Astrocyte of the spinal cord (primary cell): ENCODE measurements at regions not wholly inside any gene's neighbourhood (a gene's known extent, or its start where the extent isn't known, plus 50 kb on each side); places are given as distances from the start of the nearest gene placed in this dataset.

Experiments used
- DNase-seq: peaks from one replicate; pipeline ENCODE4 v3.0.0; 2011; ENCODE audit warnings: low read depth, low spot score
- H3K4me3 ChIP-seq: 2 replicates; pipeline ENCODE4 v1.5.1; 2011; ENCODE audit warnings: low read depth, mild to moderate bottlenecking, low read length, moderate library complexity
- in situ Hi-C: cut with HindIII; loops from 2 replicates; pipeline ENCODE4 v1.10.0; 2017; ENCODE audit warnings: low sequenced_read_pairs
- TF ChIP-seq, protein P1 (sequence below): IDR thresholded peaks from 2 replicates; pipeline ENCODE4 v1.5.1; 2012; ENCODE audit warnings: low read depth, mild to moderate bottlenecking, low read length, inconsistent platforms

DNA sequence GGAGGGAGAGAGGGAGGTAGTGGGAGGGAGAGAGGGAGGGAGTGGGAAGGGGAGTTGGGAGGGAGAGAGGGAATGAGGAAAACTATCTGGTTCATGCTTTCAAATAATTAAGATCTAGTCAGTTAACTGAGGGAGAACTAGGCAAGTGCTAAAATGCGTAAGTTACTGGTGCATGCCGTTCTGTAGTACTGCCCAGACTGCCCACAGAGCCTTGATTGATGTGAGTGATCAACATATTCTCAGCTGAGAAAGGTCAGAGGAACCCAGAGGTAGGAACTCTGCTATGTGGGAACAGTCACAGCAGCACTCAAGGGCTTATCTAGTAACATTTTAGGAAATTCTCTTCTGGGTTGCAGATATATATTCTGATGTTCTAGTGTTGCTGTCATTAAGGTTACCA is 149.8 kb upstream of the ROBO1 start:
- no peak for DNase-seq
- in situ Hi-C loops = no loop called here
- no peak overlapping the region for H3K4me3 ChIP-seq
- TF ChIP-seq, protein P1, sequence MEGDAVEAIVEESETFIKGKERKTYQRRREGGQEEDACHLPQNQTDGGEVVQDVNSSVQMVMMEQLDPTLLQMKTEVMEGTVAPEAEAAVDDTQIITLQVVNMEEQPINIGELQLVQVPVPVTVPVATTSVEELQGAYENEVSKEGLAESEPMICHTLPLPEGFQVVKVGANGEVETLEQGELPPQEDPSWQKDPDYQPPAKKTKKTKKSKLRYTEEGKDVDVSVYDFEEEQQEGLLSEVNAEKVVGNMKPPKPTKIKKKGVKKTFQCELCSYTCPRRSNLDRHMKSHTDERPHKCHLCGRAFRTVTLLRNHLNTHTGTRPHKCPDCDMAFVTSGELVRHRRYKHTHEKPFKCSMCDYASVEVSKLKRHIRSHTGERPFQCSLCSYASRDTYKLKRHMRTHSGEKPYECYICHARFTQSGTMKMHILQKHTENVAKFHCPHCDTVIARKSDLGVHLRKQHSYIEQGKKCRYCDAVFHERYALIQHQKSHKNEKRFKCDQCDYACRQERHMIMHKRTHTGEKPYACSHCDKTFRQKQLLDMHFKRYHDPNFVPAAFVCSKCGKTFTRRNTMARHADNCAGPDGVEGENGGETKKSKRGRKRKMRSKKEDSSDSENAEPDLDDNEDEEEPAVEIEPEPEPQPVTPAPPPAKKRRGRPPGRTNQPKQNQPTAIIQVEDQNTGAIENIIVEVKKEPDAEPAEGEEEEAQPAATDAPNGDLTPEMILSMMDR = no peak

GRCh38 chr3:79910337-79910736 is 142.5 kb upstream of the ROBO1 start:
- in situ Hi-C loops = no loop called here
- DNase-seq = no peak
- no peak overlapping the region for H3K4me3 ChIP-seq
- TF ChIP-seq, protein P1 = no peak

- TF ChIP-seq, protein P1 = no peak
- DNase-seq = no peak
- in situ Hi-C loops = no loop called here
Observed at GRCh38 chr3:79906106-79906505, 138.3 kb upstream of the ROBO1 start.

GRCh38 chr3:79902151-79902550 is 134.4 kb upstream of the ROBO1 start:
- DNase-seq = no peak
- TF ChIP-seq, protein P1 = no peak
- in situ Hi-C loops = no loop called here
- H3K4me3 ChIP-seq = no peak overlapping the region

More at GRCh38 chr3:79906106-79906505, 138.3 kb upstream of the ROBO1 start:
- no peak overlapping the region for H3K4me3 ChIP-seq

DNA sequence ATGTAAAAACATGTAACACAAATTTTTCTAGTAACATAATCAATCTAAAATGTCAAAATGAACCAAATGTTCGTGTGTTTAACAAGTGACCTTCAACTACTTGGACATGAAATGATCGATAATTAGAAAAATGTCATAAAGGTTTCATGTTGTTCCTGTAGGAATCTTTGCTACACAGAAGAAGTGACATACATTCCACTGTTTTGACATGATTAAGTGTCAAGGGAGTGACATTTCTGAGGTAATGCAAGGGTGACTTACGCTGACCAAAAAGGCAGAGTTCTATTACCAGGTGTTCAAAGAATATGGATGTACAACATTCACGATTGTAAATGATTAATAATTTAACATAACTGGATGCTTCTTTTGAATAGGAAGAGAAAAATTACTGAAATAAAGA is 131.1 kb upstream of the ROBO1 start:
- TF ChIP-seq, protein P1 = no peak
- no peak overlapping the region for H3K4me3 ChIP-seq
- DNase-seq = no peak
- in situ Hi-C loops = no loop called here

DNA sequence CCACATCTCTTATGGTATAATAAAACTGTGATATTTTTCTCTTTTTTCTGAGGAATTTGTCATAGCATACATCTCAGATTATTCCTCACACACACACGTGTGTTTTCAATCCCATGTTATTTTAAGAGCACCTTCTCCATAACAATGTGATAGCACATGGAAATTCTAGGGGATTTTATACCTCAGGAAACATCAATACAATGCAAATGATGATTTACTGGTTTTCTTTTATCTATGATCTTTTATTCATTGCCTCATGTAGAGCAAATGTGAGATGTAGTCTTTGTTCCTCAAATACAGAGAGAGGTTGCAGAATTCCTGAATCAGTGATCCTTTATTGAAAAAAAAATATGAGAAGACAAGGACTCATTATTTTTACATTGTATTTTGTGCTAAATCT is 128.3 kb upstream of the ROBO1 start:
- no peak overlapping the region for H3K4me3 ChIP-seq
- in situ Hi-C loops = no loop called here
- DNase-seq = no peak
- TF ChIP-seq, protein P1 = no peak

DNA sequence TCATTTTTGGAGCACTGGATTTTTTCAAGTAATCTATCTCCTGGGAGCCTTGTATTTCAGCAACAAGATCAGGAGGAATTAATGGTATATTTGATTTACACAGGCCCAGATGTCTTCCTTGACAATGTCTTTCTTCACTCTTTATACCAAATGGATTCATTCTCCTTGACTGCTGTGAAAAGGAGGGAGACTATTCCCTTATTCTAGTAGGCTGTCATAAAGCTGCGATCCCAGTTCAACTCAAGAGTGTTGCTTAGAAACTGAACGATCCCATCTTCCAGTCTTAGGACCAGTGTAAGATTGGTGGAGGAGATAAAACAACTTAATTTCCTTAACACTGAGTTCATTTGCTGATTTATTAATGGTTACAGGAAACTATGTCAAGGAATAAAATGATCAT is 119.4 kb upstream of the ROBO1 start:
- TF ChIP-seq, protein P1 = no peak
- no peak for DNase-seq
- no peak overlapping the region for H3K4me3 ChIP-seq
- in situ Hi-C loops = no loop called here
